ENCODE measurements at regions not wholly inside any gene's neighbourhood (a gene's known extent, or its start where the extent isn't known, plus 50 kb on each side); places are given as distances from the start of the nearest gene placed in this dataset.

DNA sequence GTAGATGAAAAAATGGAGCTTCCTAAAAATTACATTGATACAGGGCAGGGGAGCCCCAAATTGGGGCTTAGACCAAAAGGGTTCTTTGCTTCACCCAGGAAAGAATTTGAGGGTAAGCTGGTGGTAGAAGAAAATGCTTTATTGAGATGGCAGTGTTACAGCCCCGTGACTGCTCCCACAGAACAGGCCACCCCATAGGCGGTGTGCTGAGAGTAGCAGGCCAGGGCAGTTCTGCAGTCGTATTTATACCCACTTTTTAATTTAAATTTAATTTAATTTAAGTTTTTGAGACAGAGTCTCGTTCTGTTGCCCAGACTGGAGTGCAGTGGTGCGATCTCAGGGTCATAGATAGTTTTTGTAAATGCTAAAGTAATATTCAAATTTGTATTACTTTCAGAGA lies 265.0 kb downstream of the CDH26 start:
- ChIA-PET POLR2A (no interaction called here), CTCF (interaction anchor here (0.7 kb wide), 1 partner anchor 147 kb away, joined by 3 read pairs; no protein-coding TSS in a partner anchor)
- H3K9me3 ChIP-seq (ENCODE audit: control insufficient read depth, insufficient read depth, low read depth, low read length): no peaks in the 10 kb centered on the region
- no peak overlapping the region for H3K27ac ChIP-seq (ENCODE audit: extremely low read depth, low read depth, low read length)
- no peaks in the 10 kb centered on the region for H3K36me3 ChIP-seq (ENCODE audit: control insufficient read depth in 2 of 2, insufficient read depth in 1 of 2, low read length in 2 of 2)
- no peaks in the 10 kb centered on the region for H3K4me1 ChIP-seq (ENCODE audit: control insufficient read depth, insufficient read depth, low read length)
- H3K4me3 ChIP-seq (ENCODE audit: low read depth, low read length): no peak overlapping the region
- TF ChIP-seq, protein P1, sequence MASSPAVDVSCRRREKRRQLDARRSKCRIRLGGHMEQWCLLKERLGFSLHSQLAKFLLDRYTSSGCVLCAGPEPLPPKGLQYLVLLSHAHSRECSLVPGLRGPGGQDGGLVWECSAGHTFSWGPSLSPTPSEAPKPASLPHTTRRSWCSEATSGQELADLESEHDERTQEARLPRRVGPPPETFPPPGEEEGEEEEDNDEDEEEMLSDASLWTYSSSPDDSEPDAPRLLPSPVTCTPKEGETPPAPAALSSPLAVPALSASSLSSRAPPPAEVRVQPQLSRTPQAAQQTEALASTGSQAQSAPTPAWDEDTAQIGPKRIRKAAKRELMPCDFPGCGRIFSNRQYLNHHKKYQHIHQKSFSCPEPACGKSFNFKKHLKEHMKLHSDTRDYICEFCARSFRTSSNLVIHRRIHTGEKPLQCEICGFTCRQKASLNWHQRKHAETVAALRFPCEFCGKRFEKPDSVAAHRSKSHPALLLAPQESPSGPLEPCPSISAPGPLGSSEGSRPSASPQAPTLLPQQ (tag by site-specific recombination; IDR thresholded peaks at IDR 0.05): no peak
- TF ChIP-seq ZNF837 (tag by site-specific recombination; IDR thresholded peaks at IDR 0.05) (no peak), ZNF561 (tag by site-specific recombination; IDR thresholded peaks at IDR 0.05; ENCODE audit: borderline replicate concordance) (no peak), ZNF629 (tag by site-specific recombination; IDR thresholded peaks at IDR 0.05) (no peak), GLIS2 (tag by site-specific recombination; IDR thresholded peaks at IDR 0.05) (no peak), ZNF785 (tag by site-specific recombination; IDR thresholded peaks at IDR 0.05) (no peak), ZBTB17 (tag by site-specific recombination; IDR thresholded peaks at IDR 0.05) (no peak), ZNF423 (tag by site-specific recombination; IDR thresholded peaks at IDR 0.05) (no peak), ZNF350 (tag by site-specific recombination; IDR thresholded peaks at IDR 0.05) (no peak), ZNF146 (tag by site-specific recombination; IDR thresholded peaks at IDR 0.05) (no peak), TCF7L2 (IDR thresholded peaks at IDR 0.05; ENCODE audit: borderline replicate concordance, low read depth, low read length) (no peak), ZNF600 (tag by site-specific recombination; IDR thresholded peaks at IDR 0.05) (no peak), ZNF274 (IDR thresholded peaks at IDR 0.05; ENCODE audit: low read length) (no peak), ZNF274 (tag by site-specific recombination; IDR thresholded peaks at IDR 0.05; ENCODE audit: borderline replicate concordance) (no peak), ZNF548 (tag by site-specific recombination; IDR thresholded peaks at IDR 0.05) (no peak), SETDB1 (IDR thresholded peaks at IDR 0.05; ENCODE audit: insufficient read length, low read length) (no peak), ZNF140 (tag by site-specific recombination; IDR thresholded peaks at IDR 0.05) (no peak)
- TF ChIP-seq, protein P2, sequence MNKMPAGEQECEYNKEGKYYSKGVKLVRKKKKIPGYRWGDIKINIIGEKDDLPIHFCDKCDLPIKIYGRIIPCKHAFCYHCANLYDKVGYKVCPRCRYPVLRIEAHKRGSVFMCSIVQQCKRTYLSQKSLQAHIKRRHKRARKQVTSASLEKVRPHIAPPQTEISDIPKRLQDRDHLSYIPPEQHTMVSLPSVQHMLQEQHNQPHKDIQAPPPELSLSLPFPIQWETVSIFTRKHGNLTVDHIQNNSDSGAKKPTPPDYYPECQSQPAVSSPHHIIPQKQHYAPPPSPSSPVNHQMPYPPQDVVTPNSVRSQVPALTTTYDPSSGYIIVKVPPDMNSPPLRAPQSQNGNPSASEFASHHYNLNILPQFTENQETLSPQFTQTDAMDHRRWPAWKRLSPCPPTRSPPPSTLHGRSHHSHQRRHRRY (tag by site-specific recombination; IDR thresholded peaks at IDR 0.05): no peak
- TF ChIP-seq, protein P3, sequence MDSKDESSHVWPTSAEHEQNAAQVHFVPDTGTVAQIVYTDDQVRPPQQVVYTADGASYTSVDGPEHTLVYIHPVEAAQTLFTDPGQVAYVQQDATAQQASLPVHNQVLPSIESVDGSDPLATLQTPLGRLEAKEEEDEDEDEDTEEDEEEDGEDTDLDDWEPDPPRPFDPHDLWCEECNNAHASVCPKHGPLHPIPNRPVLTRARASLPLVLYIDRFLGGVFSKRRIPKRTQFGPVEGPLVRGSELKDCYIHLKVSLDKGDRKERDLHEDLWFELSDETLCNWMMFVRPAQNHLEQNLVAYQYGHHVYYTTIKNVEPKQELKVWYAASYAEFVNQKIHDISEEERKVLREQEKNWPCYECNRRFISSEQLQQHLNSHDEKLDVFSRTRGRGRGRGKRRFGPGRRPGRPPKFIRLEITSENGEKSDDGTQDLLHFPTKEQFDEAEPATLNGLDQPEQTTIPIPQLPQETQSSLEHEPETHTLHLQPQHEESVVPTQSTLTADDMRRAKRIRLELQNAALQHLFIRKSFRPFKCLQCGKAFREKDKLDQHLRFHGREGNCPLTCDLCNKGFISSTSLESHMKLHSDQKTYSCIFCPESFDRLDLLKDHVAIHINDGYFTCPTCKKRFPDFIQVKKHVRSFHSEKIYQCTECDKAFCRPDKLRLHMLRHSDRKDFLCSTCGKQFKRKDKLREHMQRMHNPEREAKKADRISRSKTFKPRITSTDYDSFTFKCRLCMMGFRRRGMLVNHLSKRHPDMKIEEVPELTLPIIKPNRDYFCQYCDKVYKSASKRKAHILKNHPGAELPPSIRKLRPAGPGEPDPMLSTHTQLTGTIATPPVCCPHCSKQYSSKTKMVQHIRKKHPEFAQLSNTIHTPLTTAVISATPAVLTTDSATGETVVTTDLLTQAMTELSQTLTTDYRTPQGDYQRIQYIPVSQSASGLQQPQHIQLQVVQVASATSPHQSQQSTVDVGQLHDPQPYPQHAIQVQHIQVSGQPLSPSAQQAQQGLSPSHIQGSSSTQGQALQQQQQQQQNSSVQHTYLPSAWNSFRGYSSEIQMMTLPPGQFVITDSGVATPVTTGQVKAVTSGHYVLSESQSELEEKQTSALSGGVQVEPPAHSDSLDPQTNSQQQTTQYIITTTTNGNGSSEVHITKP (tag by site-specific recombination; IDR thresholded peaks at IDR 0.05): no peak
- TF ChIP-seq, protein P4, sequence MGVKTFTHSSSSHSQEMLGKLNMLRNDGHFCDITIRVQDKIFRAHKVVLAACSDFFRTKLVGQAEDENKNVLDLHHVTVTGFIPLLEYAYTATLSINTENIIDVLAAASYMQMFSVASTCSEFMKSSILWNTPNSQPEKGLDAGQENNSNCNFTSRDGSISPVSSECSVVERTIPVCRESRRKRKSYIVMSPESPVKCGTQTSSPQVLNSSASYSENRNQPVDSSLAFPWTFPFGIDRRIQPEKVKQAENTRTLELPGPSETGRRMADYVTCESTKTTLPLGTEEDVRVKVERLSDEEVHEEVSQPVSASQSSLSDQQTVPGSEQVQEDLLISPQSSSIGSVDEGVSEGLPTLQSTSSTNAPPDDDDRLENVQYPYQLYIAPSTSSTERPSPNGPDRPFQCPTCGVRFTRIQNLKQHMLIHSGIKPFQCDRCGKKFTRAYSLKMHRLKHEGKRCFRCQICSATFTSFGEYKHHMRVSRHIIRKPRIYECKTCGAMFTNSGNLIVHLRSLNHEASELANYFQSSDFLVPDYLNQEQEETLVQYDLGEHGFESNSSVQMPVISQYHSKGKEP (tag by site-specific recombination; IDR thresholded peaks at IDR 0.05): no peak

Measured in HEK293 (cell line).